WTC11 (cell line): ENCODE measurements at regions not wholly inside any gene's neighbourhood (a gene's known extent, or its start where the extent isn't known, plus 50 kb on each side); places are given as distances from the start of the nearest gene placed in this dataset.

ENCODE experiments used
- ATAC-seq: fragments of 200-7000 bp; cut with Tn5 transposase; 2 replicates; pipeline ENCODE4 v1.10.0; 2021; ENCODE audit warnings: mild to moderate bottlenecking, moderate library complexity
- CTCF ChIA-PET: fragments of 300-600 bp; sonication (Branson Sonifier 250); formaldehyde crosslinking; loops from one replicate; lab custom pipeline; 2021; ENCODE audit warnings: antibody characterized with exemption; lab: Charles Lee
- POLR2A ChIA-PET: fragments of 350-600 bp; sonication (Branson Sonifier 250); formaldehyde crosslinking; loops from one replicate; lab custom pipeline; 2021; ENCODE audit warnings: antibody characterized with exemption; lab: Charles Lee
- DNase-seq: peaks from one replicate; pipeline ENCODE4 v3.0.0; 2021; ENCODE audit warnings: low spot score
- H3K27ac Mint-ChIP-seq: 2 replicates; pipeline ENCODE4 v1.8.0; 2021; ENCODE audit warnings: mixed read lengths
- H3K27me3 Mint-ChIP-seq: 2 replicates; pipeline ENCODE4 v1.8.0; 2021; ENCODE audit warnings: low read depth, mild to moderate bottlenecking, moderate library complexity, mixed read lengths
- H3K36me3 Mint-ChIP-seq: 2 replicates; pipeline ENCODE4 v1.8.0; 2021; ENCODE audit warnings: mixed read lengths
- H3K4me1 Mint-ChIP-seq: 2 replicates; pipeline ENCODE4 v1.8.0; 2022; ENCODE audit warnings: mixed read lengths
- H3K4me3 Mint-ChIP-seq: 2 replicates; pipeline ENCODE4 v1.8.0; 2021; ENCODE audit warnings: mild to moderate bottlenecking, moderate library complexity, mixed read lengths
- H3K9me3 Mint-ChIP-seq: 2 replicates; pipeline ENCODE4 v1.8.0; 2021; ENCODE audit warnings: mixed read lengths
- CBFB ChIP-seq: sonication (generic); formaldehyde crosslinking; IDR thresholded peaks from 2 replicates; pipeline ENCODE4 v1.8.1; 2022; ENCODE audit warnings: mild to moderate bottlenecking, low read depth, missing genetic modification reagents
- E2F5 ChIP-seq: sonication (generic); formaldehyde crosslinking; IDR thresholded peaks from 2 replicates; pipeline ENCODE4 v1.8.1; 2022; ENCODE audit warnings: mild to moderate bottlenecking, moderate library complexity, missing genetic modification reagents
- ESRRA ChIP-seq: sonication (generic); formaldehyde crosslinking; IDR thresholded peaks from 2 replicates; pipeline ENCODE4 v1.8.1; 2022; ENCODE audit warnings: mild to moderate bottlenecking, missing genetic modification reagents, borderline replicate concordance
- ETV6 ChIP-seq: sonication (generic); formaldehyde crosslinking; IDR thresholded peaks from 2 replicates; pipeline ENCODE4 v1.8.1; 2022; ENCODE audit warnings: mild to moderate bottlenecking, missing genetic modification reagents
- IRF2 ChIP-seq: sonication (generic); formaldehyde crosslinking; IDR thresholded peaks from 2 replicates; pipeline ENCODE4 v1.8.0; 2022; ENCODE audit warnings: low read depth, missing genetic modification reagents, borderline replicate concordance
- KAT7 ChIP-seq: sonication (generic); formaldehyde crosslinking; IDR thresholded peaks from 2 replicates; pipeline ENCODE4 v1.8.1; 2023; ENCODE audit warnings: missing genetic modification reagents, mild to moderate bottlenecking, borderline replicate concordance
- MYBL2 ChIP-seq: sonication (generic); formaldehyde crosslinking; IDR thresholded peaks from 2 replicates; pipeline ENCODE4 v1.8.1; 2023; ENCODE audit warnings: mild to moderate bottlenecking, moderate library complexity, missing genetic modification reagents
- NFATC4 ChIP-seq: fragments of 250-450 bp; sonication (Bioruptor Pico); IDR thresholded peaks from 2 replicates; pipeline ENCODE4 v1.9.0; 2021; ENCODE audit warnings: mild to moderate bottlenecking
- RORB ChIP-seq: fragments of 250-450 bp; sonication (Bioruptor Pico); IDR thresholded peaks from 2 replicates; pipeline ENCODE4 v1.9.0; 2021; ENCODE audit warnings: mild to moderate bottlenecking
- SOX15 ChIP-seq: fragments of 250-450 bp; sonication (Bioruptor Pico); IDR thresholded peaks from 2 replicates; pipeline ENCODE4 v1.9.0; 2021; ENCODE audit warnings: mild to moderate bottlenecking
- ZNF121 ChIP-seq: sonication (generic); formaldehyde crosslinking; IDR thresholded peaks from 2 replicates; pipeline ENCODE4 v1.8.0; 2023; ENCODE audit warnings: missing genetic modification reagents
- ZNF219 ChIP-seq: sonication (generic); formaldehyde crosslinking; IDR thresholded peaks from 2 replicates; pipeline ENCODE4 v1.8.0; 2023; ENCODE audit warnings: missing genetic modification reagents, mild to moderate bottlenecking, borderline replicate concordance
- ZNF396 ChIP-seq: fragments of 250-450 bp; sonication (Bioruptor Pico); IDR thresholded peaks from 2 replicates; pipeline ENCODE4 v1.8.0; 2021; ENCODE audit warnings: mild to moderate bottlenecking, moderate library complexity, borderline replicate concordance
- ZNF416 ChIP-seq: fragments of 250-450 bp; sonication (Bioruptor Pico); IDR thresholded peaks from 2 replicates; pipeline ENCODE4 v1.9.0; 2021; ENCODE audit warnings: mild to moderate bottlenecking, inconsistent platforms
- TF ChIP-seq, protein P1 (sequence below): sonication (generic); formaldehyde crosslinking; IDR thresholded peaks from 2 replicates; pipeline ENCODE4 v1.8.0; 2023; ENCODE audit warnings: missing genetic modification reagents, mild to moderate bottlenecking, borderline replicate concordance
- TF ChIP-seq, protein P2 (sequence below): sonication (generic); formaldehyde crosslinking; IDR thresholded peaks from 2 replicates; pipeline ENCODE4 v1.8.0; 2022; ENCODE audit warnings: missing genetic modification reagents
- TF ChIP-seq, protein P3 (sequence below): sonication (generic); formaldehyde crosslinking; IDR thresholded peaks from 2 replicates; pipeline ENCODE4 v1.8.1; 2023; ENCODE audit warnings: mild to moderate bottlenecking, missing genetic modification reagents, borderline replicate concordance
- TF ChIP-seq, protein P4 (sequence below): fragments of 250-450 bp; sonication (Bioruptor Pico); IDR thresholded peaks from 2 replicates; pipeline ENCODE4 v1.9.0; 2021; ENCODE audit warnings: mild to moderate bottlenecking
- TF ChIP-seq, protein P5 (sequence below): sonication (generic); formaldehyde crosslinking; IDR thresholded peaks from 2 replicates; pipeline ENCODE4 v1.8.1; 2023; ENCODE audit warnings: mild to moderate bottlenecking, missing genetic modification reagents, moderate library complexity

- TF ChIP-seq, protein P1, sequence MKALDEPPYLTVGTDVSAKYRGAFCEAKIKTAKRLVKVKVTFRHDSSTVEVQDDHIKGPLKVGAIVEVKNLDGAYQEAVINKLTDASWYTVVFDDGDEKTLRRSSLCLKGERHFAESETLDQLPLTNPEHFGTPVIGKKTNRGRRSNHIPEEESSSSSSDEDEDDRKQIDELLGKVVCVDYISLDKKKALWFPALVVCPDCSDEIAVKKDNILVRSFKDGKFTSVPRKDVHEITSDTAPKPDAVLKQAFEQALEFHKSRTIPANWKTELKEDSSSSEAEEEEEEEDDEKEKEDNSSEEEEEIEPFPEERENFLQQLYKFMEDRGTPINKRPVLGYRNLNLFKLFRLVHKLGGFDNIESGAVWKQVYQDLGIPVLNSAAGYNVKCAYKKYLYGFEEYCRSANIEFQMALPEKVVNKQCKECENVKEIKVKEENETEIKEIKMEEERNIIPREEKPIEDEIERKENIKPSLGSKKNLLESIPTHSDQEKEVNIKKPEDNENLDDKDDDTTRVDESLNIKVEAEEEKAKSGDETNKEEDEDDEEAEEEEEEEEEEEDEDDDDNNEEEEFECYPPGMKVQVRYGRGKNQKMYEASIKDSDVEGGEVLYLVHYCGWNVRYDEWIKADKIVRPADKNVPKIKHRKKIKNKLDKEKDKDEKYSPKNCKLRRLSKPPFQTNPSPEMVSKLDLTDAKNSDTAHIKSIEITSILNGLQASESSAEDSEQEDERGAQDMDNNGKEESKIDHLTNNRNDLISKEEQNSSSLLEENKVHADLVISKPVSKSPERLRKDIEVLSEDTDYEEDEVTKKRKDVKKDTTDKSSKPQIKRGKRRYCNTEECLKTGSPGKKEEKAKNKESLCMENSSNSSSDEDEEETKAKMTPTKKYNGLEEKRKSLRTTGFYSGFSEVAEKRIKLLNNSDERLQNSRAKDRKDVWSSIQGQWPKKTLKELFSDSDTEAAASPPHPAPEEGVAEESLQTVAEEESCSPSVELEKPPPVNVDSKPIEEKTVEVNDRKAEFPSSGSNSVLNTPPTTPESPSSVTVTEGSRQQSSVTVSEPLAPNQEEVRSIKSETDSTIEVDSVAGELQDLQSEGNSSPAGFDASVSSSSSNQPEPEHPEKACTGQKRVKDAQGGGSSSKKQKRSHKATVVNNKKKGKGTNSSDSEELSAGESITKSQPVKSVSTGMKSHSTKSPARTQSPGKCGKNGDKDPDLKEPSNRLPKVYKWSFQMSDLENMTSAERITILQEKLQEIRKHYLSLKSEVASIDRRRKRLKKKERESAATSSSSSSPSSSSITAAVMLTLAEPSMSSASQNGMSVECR (CRISPR knock-in tag), result no peak
- TF ChIP-seq, protein P2, sequence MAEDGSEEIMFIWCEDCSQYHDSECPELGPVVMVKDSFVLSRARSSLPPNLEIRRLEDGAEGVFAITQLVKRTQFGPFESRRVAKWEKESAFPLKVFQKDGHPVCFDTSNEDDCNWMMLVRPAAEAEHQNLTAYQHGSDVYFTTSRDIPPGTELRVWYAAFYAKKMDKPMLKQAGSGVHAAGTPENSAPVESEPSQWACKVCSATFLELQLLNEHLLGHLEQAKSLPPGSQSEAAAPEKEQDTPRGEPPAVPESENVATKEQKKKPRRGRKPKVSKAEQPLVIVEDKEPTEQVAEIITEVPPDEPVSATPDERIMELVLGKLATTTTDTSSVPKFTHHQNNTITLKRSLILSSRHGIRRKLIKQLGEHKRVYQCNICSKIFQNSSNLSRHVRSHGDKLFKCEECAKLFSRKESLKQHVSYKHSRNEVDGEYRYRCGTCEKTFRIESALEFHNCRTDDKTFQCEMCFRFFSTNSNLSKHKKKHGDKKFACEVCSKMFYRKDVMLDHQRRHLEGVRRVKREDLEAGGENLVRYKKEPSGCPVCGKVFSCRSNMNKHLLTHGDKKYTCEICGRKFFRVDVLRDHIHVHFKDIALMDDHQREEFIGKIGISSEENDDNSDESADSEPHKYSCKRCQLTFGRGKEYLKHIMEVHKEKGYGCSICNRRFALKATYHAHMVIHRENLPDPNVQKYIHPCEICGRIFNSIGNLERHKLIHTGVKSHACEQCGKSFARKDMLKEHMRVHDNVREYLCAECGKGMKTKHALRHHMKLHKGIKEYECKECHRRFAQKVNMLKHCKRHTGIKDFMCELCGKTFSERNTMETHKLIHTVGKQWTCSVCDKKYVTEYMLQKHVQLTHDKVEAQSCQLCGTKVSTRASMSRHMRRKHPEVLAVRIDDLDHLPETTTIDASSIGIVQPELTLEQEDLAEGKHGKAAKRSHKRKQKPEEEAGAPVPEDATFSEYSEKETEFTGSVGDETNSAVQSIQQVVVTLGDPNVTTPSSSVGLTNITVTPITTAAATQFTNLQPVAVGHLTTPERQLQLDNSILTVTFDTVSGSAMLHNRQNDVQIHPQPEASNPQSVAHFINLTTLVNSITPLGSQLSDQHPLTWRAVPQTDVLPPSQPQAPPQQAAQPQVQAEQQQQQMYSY (CRISPR knock-in tag), result no peak
- no peak for TF ChIP-seq ZNF219 (CRISPR knock-in tag)
- no peak for TF ChIP-seq IRF2
- TF ChIP-seq NFATC4 (CRISPR knock-in tag), result no peak
- TF ChIP-seq ZNF416, result no peak
- no peak for TF ChIP-seq KAT7 (CRISPR knock-in tag)
- TF ChIP-seq ZNF121 (CRISPR knock-in tag), result no peak
- no peak for TF ChIP-seq ESRRA (CRISPR knock-in tag)
- TF ChIP-seq, protein P3, sequence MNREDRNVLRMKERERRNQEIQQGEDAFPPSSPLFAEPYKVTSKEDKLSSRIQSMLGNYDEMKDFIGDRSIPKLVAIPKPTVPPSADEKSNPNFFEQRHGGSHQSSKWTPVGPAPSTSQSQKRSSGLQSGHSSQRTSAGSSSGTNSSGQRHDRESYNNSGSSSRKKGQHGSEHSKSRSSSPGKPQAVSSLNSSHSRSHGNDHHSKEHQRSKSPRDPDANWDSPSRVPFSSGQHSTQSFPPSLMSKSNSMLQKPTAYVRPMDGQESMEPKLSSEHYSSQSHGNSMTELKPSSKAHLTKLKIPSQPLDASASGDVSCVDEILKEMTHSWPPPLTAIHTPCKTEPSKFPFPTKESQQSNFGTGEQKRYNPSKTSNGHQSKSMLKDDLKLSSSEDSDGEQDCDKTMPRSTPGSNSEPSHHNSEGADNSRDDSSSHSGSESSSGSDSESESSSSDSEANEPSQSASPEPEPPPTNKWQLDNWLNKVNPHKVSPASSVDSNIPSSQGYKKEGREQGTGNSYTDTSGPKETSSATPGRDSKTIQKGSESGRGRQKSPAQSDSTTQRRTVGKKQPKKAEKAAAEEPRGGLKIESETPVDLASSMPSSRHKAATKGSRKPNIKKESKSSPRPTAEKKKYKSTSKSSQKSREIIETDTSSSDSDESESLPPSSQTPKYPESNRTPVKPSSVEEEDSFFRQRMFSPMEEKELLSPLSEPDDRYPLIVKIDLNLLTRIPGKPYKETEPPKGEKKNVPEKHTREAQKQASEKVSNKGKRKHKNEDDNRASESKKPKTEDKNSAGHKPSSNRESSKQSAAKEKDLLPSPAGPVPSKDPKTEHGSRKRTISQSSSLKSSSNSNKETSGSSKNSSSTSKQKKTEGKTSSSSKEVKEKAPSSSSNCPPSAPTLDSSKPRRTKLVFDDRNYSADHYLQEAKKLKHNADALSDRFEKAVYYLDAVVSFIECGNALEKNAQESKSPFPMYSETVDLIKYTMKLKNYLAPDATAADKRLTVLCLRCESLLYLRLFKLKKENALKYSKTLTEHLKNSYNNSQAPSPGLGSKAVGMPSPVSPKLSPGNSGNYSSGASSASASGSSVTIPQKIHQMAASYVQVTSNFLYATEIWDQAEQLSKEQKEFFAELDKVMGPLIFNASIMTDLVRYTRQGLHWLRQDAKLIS (CRISPR knock-in tag), result no peak
Measured at GRCh38 chrX:36504625-36505024, 503.5 kb upstream of the FAM47C start (continued).

DNA sequence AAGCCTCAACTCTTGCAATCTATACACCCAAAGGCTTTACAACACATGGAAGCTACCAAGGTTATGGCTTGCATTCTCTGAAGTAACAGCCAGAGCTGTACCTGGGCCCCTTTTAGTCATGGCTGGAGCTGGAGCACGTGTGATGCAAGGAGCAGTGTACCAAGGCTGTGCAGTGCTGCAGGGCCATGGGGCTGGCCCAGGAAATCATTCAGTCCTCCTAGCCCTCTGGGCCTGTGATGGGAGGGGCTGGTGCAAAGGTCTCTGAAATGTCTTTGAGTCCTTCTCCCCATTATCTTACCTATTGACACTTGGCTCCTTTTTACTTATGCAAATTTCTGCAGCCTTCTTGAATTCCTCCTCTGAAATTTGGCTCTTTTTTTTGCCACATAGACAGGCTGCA, 500.1 kb upstream of the FAM47C start:
- DNase-seq (no peak), ATAC-seq (no peak)
- ChIA-PET CTCF (no interaction called here), POLR2A (no interaction called here)
- Mint-ChIP-seq H3K36me3 (peaks cover 21% of the 10 kb centered on the region), H3K4me3 (no peak overlapping the region), H3K27me3 (no peaks in the 10 kb centered on the region), H3K27ac (no peak overlapping the region), H3K4me1 (no peaks in the 10 kb centered on the region), H3K9me3 (peaks cover 37% of the 10 kb centered on the region)
- TF ChIP-seq CBFB (CRISPR knock-in tag) (no peak), KAT7 (CRISPR knock-in tag) (no peak), RORB (CRISPR knock-in tag) (no peak), MYBL2 (CRISPR knock-in tag) (no peak), E2F5 (CRISPR knock-in tag) (no peak), SOX15 (no peak), ZNF396 (CRISPR knock-in tag) (no peak), ETV6 (CRISPR knock-in tag) (no peak), ZNF219 (CRISPR knock-in tag) (no peak)
- TF ChIP-seq, protein P4, sequence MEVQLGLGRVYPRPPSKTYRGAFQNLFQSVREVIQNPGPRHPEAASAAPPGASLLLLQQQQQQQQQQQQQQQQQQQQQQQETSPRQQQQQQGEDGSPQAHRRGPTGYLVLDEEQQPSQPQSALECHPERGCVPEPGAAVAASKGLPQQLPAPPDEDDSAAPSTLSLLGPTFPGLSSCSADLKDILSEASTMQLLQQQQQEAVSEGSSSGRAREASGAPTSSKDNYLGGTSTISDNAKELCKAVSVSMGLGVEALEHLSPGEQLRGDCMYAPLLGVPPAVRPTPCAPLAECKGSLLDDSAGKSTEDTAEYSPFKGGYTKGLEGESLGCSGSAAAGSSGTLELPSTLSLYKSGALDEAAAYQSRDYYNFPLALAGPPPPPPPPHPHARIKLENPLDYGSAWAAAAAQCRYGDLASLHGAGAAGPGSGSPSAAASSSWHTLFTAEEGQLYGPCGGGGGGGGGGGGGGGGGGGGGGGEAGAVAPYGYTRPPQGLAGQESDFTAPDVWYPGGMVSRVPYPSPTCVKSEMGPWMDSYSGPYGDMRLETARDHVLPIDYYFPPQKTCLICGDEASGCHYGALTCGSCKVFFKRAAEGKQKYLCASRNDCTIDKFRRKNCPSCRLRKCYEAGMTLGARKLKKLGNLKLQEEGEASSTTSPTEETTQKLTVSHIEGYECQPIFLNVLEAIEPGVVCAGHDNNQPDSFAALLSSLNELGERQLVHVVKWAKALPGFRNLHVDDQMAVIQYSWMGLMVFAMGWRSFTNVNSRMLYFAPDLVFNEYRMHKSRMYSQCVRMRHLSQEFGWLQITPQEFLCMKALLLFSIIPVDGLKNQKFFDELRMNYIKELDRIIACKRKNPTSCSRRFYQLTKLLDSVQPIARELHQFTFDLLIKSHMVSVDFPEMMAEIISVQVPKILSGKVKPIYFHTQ (CRISPR knock-in tag), result no peak
- TF ChIP-seq, protein P5, sequence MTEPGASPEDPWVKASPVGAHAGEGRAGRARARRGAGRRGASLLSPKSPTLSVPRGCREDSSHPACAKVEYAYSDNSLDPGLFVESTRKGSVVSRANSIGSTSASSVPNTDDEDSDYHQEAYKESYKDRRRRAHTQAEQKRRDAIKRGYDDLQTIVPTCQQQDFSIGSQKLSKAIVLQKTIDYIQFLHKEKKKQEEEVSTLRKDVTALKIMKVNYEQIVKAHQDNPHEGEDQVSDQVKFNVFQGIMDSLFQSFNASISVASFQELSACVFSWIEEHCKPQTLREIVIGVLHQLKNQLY (CRISPR knock-in tag), result no peak
